ENCODE measurements at regions not wholly inside any gene's neighbourhood (a gene's known extent, or its start where the extent isn't known, plus 50 kb on each side); places are given as distances from the start of the nearest gene placed in this dataset.

DNA sequence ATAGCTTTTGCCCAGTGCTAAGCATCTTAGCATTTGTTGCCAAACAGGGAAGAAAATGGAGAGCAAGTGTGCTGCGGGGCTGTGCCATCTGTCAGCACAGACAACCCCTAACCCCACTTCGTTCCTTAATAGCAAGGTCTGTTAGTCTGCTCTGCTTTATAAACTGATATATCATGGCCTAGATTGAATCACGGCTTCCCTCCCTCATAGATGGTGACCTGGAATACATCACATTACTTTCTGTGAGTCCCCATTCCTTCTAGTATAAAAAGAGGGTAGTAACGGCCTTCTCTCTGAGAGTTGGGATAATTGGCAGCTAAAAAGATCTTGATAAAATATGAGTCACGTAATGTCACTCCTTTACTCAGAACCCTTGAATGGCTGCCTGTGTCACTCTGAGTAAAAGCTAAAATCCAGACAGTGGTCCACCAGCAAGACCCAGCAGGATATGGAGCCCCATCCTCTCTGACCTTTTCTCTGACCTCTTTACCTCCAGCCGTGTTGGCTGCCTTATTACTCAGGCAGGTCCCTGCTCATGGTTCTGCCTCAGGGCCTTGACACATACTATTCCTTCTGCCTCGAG lies 151.7 kb downstream of the DLEU7 start:
- Histone ChIP-seq H3K4me3 (no peak overlapping the region), H2AFZ (no peak overlapping the region), H3K9me2 (ENCODE audit: insufficient read depth) (no peaks in the 10 kb centered on the region), H3K4me2 (ENCODE audit: unreplicated experiment) (no peak overlapping the region), H3K79me2 (ENCODE audit: insufficient read depth) (no peaks in the 10 kb centered on the region), H4K20me1 (ENCODE audit: insufficient read depth) (no peaks in the 10 kb centered on the region), H3F3A (ENCODE audit: insufficient read depth) (peaks cover 11% of the 10 kb centered on the region), H3K9ac (no peak overlapping the region), H3K36me3 (ENCODE audit: low read depth) (no peaks in the 10 kb centered on the region), H3K27ac (no peak overlapping the region), H3K4me1 (ENCODE audit: insufficient read depth) (peaks cover 30% of the 10 kb centered on the region), H3K27me3 (replicated peaks; ENCODE audit: insufficient read depth) (no peaks in the 10 kb centered on the region), H3K9me3 (ENCODE audit: low read depth) (no peaks in the 10 kb centered on the region)
- 62 to 70% methylated on average over 7 of the region's 7 CpGs for WGBS, 2 experiments (ENCODE audit: low coverage in 1 of 2, low lambda C conversion rate in 2 of 2, missing lambda C conversion rate in 2 of 2)
- no peak for TF ChIP-seq EZH2phosphoT487 (IDR thresholded peaks at IDR 0.05; ENCODE audit: insufficient read depth, low read depth)
- DNase-seq, result peak; percentile 55
- in situ Hi-C loops (cut with MboI), result no loop called here

- no peaks in the 10 kb centered on the region for H3K9me2 ChIP-seq (ENCODE audit: insufficient read depth)
- no peaks in the 10 kb centered on the region for H3K27me3 ChIP-seq (replicated peaks; ENCODE audit: insufficient read depth)
- no peaks in the 10 kb centered on the region for H3K9me3 ChIP-seq (ENCODE audit: low read depth)
- peak overlapping the region; percentile 16 for H3K4me2 ChIP-seq (ENCODE audit: unreplicated experiment)
- no peak overlapping the region for H3K4me3 ChIP-seq
- in situ Hi-C loops (cut with MboI), result no loop called here
- no peaks in the 10 kb centered on the region for H4K20me1 ChIP-seq (ENCODE audit: insufficient read depth)
- H3K27ac ChIP-seq, result no peak overlapping the region
- H3F3A ChIP-seq (ENCODE audit: insufficient read depth), result peaks cover 11% of the 10 kb centered on the region
- no peaks in the 10 kb centered on the region for H3K79me2 ChIP-seq (ENCODE audit: insufficient read depth)
- peaks cover 30% of the 10 kb centered on the region for H3K4me1 ChIP-seq (ENCODE audit: insufficient read depth)
- no peak overlapping the region for H2AFZ ChIP-seq
- H3K36me3 ChIP-seq (ENCODE audit: low read depth), result no peaks in the 10 kb centered on the region
- H3K9ac ChIP-seq, result no peak overlapping the region
- TF ChIP-seq EZH2phosphoT487 (IDR thresholded peaks at IDR 0.05; ENCODE audit: insufficient read depth, low read depth) (no peak), EZH2 (IDR thresholded peaks at IDR 0.05; ENCODE audit: insufficient read depth, poor library complexity, severe bottlenecking) (no peak)
- peak; percentile 55 for DNase-seq
These were observed 151.0 kb downstream of the DLEU7 start for GRCh38 chr13:50692396-50692915.

DNA sequence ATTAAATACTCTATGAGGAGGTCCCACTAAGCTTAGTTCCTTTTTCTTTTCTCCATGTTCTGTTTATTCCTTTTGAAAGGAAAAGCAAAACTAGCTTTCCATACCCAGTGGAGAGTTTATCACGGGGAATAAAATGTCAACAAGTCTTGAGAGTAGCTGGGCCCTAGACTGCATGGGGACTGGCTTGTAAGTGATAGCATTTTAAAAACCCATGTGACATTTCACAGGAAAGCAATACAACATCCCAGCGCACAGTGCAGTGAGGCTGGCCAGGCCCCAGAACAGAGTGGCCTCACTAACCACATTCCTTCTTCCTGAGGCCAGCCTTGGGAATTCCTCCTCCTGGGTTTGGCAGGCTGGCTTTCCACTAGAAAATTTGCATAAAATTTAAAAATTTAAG lies 149.8 kb downstream of the DLEU7 start:
- H3K4me1 ChIP-seq (ENCODE audit: insufficient read depth), result peaks cover 34% of the 10 kb centered on the region
- peak; percentile 67 for DNase-seq
- no peaks in the 10 kb centered on the region for H4K20me1 ChIP-seq (ENCODE audit: insufficient read depth)
- H3K9me3 ChIP-seq (ENCODE audit: low read depth), result no peaks in the 10 kb centered on the region
- no peaks in the 10 kb centered on the region for H3K9me2 ChIP-seq (ENCODE audit: insufficient read depth)
- TF ChIP-seq EZH2 (IDR thresholded peaks at IDR 0.05; ENCODE audit: insufficient read depth, poor library complexity, severe bottlenecking) (no peak), EZH2phosphoT487 (IDR thresholded peaks at IDR 0.05; ENCODE audit: insufficient read depth, low read depth) (no peak)
- no peak overlapping the region for H2AFZ ChIP-seq
- no peak overlapping the region for H3K27ac ChIP-seq
- peak overlapping the region; percentile 15 for H3K4me2 ChIP-seq (ENCODE audit: unreplicated experiment)
- in situ Hi-C loops (cut with MboI), result no loop called here
- WGBS, 2 experiments (ENCODE audit: low coverage in 1 of 2, low lambda C conversion rate in 2 of 2, missing lambda C conversion rate in 2 of 2), result 67 to 73% methylated on average over 2 of the region's 2 CpGs
- H3K79me2 ChIP-seq (ENCODE audit: insufficient read depth), result no peaks in the 10 kb centered on the region
- no peak overlapping the region for H3K9ac ChIP-seq
- no peak overlapping the region for H3K4me3 ChIP-seq
- no peaks in the 10 kb centered on the region for H3K27me3 ChIP-seq (replicated peaks; ENCODE audit: insufficient read depth)
- no peaks in the 10 kb centered on the region for H3K36me3 ChIP-seq (ENCODE audit: low read depth)
- H3F3A ChIP-seq (ENCODE audit: insufficient read depth), result peaks cover 11% of the 10 kb centered on the region

DNA sequence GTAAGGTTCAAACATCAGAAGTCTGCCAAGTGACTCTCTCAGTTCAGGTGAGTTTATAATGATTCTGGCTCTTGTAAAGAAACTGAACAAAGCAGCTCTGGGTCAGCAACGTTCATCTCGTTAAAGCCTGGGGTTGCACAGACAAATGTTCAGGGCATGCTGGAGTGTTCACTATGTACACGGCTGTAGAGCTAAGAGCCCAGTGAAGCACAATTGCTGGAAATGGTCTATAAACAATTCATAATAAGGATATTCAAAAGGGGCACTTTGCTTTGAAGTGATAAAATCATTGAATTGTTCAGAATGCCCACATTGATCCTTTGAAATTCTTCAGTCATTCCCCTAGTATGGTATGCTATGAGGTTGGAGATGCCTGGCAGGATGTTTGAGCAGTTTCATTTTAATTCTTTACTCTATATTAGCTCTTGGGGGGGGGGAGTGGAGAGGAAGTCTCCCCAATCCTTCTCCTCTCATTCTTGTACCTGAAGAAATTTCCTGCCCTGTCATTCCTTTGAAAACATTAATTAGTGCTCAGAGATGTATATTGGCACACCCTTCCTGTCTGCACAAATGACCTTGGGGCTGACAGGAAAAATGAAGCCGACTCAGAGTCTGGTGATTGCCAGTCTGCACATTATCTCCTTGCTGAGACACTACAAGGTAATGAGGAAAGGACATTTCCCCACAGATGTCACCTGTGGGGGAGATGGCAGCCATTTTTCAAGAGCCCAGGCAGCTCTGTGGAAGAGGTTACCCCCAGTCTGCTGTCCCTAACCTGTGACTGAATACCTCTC lies 145.5 kb downstream of the DLEU7 start:
- Histone ChIP-seq H4K20me1 (ENCODE audit: insufficient read depth) (no peaks in the 10 kb centered on the region), H3K4me2 (ENCODE audit: unreplicated experiment) (no peak overlapping the region), H3K9ac (no peak overlapping the region), H3K4me1 (ENCODE audit: insufficient read depth) (peaks cover 26% of the 10 kb centered on the region), H3K27ac (no peak overlapping the region), H2AFZ (no peak overlapping the region), H3K4me3 (no peak overlapping the region), H3K79me2 (ENCODE audit: insufficient read depth) (no peaks in the 10 kb centered on the region), H3K9me2 (ENCODE audit: insufficient read depth) (no peaks in the 10 kb centered on the region), H3K27me3 (replicated peaks; ENCODE audit: insufficient read depth) (no peaks in the 10 kb centered on the region), H3K36me3 (ENCODE audit: low read depth) (no peaks in the 10 kb centered on the region), H3F3A (ENCODE audit: insufficient read depth) (no peaks in the 10 kb centered on the region), H3K9me3 (ENCODE audit: low read depth) (no peaks in the 10 kb centered on the region)
- no peak for DNase-seq
- in situ Hi-C loops (cut with MboI), result no loop called here
- 84 to 88% methylated on average over 4 of the region's 4 CpGs for WGBS, 2 experiments (ENCODE audit: low coverage in 1 of 2, low lambda C conversion rate in 2 of 2, missing lambda C conversion rate in 2 of 2)
- TF ChIP-seq EZH2phosphoT487 (IDR thresholded peaks at IDR 0.05; ENCODE audit: insufficient read depth, low read depth) (no peak), EZH2 (IDR thresholded peaks at IDR 0.05; ENCODE audit: insufficient read depth, poor library complexity, severe bottlenecking) (no peak)

All from GM23248 (cell line).